Jurkat, Clone E6-1 (cell line): ENCODE measurements at regions not wholly inside any gene's neighbourhood (a gene's known extent, or its start where the extent isn't known, plus 50 kb on each side); places are given as distances from the start of the nearest gene placed in this dataset.
"Not testable (repeated sequence)": the region's sequence is repeated elsewhere in the genome, so short reads cannot be mapped to it uniquely, and the experiment has no call there.

Experiments
- DNase-seq: peaks from one replicate; pipeline ENCODE4 v3.0.0-alpha.2; 2011; ENCODE audit warnings: low read depth, low spot score
- H3K4me3 ChIP-seq: 2 replicates; pipeline ENCODE4 v1.5.1; 2011; ENCODE audit warnings: mild to moderate bottlenecking, low read length, control low read depth, moderate library complexity

GRCh38 chr2:8494151-8494550, 187.7 kb upstream of the ID2 start:
- no peak for DNase-seq
- no peak overlapping the region for H3K4me3 ChIP-seq

GRCh38 chr2:8494589-8494988, 187.3 kb upstream of the ID2 start:
- DNase-seq: no peak
- H3K4me3 ChIP-seq: no peak overlapping the region

DNA sequence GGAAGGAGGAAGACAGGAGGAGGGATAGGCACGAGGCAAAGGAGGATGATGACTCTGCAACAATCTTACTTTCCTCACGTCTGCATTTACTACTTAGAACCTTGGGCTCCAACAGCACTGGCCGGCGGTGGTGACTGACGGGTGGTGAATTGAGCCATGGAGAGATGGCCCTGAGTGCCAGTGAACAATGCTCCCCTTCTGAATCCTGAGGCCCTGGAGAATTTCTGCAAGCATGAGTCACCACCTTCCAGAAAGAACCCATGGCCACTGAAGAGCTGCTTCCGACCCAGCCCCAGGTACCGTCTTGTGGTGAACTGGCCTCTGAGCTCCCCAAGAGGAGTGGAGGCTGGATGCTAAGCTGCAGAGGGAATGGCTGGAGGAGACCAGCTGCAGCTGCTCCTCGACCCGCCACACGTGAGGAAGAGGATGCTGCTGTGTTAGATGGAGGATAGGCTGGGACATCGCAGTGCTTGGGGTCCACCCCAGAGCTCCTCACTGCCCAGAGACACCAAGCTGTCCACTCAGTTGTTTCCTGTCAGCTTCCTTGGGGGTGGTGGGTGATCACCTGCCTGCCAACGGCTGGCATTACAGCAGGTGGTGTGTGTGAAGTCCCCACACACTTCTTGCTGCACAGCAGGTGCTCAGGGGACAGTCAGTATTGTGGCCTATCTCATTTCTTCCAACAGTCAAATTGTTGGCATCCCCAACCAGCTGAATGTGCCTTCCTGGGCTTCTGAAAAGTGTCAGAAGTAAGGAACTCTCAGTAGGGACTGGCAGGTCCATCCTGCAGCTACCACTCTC, 186.5 kb upstream of the ID2 start:
- H3K4me3 ChIP-seq: no peak overlapping the region
- DNase-seq: no peak

DNA sequence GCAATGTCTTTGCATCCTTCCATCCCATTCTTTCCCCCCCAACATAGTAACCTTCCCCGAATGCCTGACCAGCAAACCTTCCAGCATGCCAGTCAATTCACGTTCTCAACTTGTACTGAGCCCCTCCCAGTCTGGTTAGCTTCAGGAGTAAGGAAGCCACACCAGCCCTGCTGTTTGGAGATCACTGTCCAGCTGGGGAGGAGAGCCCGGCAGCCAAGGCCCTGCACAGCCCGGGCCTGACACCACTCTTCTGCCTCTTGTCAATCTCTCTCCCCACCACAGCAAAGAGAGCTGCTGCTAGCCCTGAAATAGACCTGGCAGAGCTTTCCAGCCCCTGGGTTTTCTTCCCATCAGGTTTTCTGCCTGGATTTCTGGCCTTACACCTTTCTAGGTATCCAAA, 185.8 kb upstream of the ID2 start:
- DNase-seq: no peak
- no peak overlapping the region for H3K4me3 ChIP-seq

- DNase-seq: no peak
- H3K4me3 ChIP-seq: no peak overlapping the region
These were observed 185.2 kb upstream of the ID2 start for GRCh38 chr2:8496617-8497016.

DNA sequence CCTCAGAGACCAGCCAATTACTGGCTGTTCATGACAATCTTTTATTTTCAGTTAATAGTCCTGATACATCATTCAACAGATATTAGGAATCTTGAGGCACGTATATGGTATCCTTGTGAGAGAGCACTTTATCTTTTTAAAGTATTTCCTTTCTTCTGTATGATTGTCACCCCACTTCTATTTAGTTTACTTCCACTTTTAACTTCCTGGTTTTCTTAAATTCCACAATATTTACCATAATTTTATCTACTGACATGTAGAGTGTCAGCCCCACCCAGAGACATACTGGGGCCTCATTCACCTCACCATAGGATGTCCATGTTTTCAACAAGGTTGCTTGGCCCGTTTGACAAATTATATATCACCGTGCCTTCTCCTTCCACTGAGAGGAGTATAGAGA, 182.9 kb upstream of the ID2 start:
- H3K4me3 ChIP-seq: no peak overlapping the region
- DNase-seq: no peak

GRCh38 chr2:8500124-8501054, 181.5 kb upstream of the ID2 start:
- H3K4me3 ChIP-seq: no peak overlapping the region
- DNase-seq: no peak

GRCh38 chr2:8501061-8501720, 180.7 kb upstream of the ID2 start:
- no peak for DNase-seq

GRCh38 chr2:8502316-8502715, 179.5 kb upstream of the ID2 start:
- DNase-seq: no peak

More at GRCh38 chr2:8501061-8501720, 180.7 kb upstream of the ID2 start:
- H3K4me3 ChIP-seq: no peak overlapping the region

DNA sequence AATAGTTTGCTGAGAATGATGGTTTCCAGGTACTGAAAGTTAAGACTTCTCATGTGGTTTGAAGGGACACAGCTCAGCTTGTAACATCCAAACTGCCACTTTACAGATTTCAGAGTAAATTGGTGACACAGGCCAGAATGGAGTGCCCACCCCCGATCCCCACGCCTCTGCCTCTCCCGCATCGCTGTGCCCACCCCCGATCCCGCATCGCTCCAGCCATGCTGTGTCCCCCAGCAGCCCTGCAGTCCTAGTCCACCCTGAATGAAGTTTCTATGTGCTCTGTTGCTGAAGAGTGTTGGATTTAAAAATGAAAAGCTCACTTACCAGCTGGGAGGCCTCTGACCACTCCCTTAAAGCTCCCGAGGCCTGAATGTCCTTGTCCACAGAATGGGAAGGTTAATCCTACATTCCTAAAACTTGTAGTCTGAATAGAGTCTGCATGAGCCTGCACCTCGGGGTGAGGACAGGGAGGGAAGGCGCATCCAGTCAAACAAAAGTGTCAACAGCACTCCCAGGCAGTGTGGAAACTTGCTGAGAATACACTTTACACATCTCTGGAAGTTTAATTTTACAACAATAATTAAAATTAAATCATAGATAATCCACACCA, 176.4 kb upstream of the ID2 start:
- H3K4me3 ChIP-seq: no peak overlapping the region
- DNase-seq: no peak

More at GRCh38 chr2:8502316-8502715, 179.5 kb upstream of the ID2 start:
- H3K4me3 ChIP-seq: no peak overlapping the region

DNA sequence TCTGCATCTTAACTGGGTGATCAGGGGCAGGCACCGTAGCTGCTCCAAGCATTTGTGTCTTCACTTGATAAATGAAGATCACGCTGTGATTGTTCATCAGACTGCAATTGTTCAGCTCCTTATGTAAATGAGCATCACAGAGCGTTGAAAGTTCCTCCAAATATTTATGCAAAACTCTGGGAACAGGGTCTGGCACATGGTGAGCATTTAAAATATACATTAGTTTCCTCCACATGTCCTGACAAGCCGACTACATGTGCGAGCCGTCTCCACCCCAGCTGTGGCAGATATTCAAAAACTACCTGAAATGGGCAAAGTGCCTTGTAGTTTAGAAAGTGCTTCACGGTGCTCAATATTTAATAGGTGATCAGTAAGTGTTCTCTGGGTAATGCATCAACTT, 175.1 kb upstream of the ID2 start:
- no peak overlapping the region for H3K4me3 ChIP-seq
- DNase-seq: no peak

DNA sequence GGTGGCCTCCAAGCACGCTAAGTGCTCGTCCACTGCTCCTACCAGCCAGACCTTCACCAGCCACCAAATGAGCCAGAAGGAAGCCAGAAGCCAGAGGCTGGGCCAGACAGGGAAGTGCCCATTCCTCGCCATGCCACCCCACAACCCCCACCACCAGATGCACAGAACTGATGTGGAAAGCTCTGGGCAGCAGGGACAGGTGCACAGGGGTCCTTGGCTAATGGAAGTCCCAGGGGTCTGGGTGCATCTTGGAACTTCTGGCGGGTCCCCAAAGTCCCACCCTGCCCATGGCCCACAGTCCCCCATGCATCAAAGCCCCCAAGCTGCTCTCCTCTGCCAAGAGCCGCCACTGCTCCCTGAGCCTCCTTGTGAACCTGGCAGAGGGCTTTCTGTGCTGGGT, 173.1 kb upstream of the ID2 start:
- no peak for DNase-seq

GRCh38 chr2:8509621-8510020, 172.2 kb upstream of the ID2 start:
- DNase-seq: no peak
- H3K4me3 ChIP-seq: no peak overlapping the region

More for the DNA sequence above, 173.1 kb upstream of the ID2 start:
- no peak overlapping the region for H3K4me3 ChIP-seq

DNA sequence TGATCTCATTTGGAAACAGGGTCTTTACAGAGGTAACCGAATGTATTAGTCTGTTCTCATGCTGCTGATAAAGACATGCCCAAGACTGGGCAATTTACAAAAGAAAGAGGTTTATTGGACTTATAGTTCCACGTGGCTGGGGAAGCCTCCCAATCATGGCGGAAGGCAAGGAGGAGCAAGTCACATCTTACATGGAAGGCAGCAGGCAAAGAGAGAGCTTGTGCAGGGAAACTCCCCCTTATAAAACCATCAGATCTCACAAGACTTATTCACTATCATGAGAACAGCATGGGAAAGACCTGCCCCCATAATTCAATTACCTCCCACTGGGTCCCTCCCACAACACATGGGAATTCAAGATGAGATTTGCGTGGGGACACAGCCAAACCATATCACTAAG, 171.8 kb upstream of the ID2 start:
- not testable (repeated sequence) for DNase-seq, H3K4me3 ChIP-seq

- no peak for DNase-seq
- H3K4me3 ChIP-seq: no peak overlapping the region
These were observed 171.3 kb upstream of the ID2 start for GRCh38 chr2:8510519-8510918.

DNA sequence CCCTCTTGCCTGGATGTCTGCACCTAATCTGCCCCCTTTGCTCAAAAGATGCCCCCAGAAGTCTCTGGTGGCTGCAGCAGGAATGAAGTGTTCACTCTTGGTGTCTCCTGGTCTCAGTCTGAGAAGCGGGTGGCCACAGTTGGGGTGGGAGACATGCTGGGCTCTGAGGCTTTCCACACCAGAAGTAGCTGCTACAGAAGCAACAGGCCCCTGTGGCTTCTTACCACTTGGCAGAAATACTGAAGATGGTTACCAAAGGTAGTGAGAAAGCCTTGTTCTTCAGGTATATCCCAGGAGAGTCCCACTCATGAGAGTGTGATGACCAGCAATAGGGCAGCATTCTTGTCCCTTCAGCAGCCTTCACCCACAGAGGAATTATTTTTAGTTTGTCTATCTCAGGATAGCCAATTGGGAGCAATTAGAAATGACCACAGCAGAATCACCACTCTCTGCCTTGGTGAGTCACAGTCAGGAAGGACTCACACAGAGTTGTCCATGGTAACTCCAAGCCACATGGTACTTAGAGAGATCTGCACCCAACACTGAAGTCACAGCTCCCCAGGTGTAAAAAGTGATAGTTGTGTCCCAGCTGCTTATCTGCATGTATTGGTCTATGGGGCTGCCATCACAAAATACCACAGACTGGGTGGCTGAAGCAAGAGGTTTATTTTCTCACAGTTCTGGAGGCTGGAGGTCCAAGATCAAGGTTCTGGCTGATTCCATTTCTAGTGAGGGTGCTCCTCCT, 169.8 kb upstream of the ID2 start:
- no peak overlapping the region for H3K4me3 ChIP-seq
- no peak for DNase-seq

DNA sequence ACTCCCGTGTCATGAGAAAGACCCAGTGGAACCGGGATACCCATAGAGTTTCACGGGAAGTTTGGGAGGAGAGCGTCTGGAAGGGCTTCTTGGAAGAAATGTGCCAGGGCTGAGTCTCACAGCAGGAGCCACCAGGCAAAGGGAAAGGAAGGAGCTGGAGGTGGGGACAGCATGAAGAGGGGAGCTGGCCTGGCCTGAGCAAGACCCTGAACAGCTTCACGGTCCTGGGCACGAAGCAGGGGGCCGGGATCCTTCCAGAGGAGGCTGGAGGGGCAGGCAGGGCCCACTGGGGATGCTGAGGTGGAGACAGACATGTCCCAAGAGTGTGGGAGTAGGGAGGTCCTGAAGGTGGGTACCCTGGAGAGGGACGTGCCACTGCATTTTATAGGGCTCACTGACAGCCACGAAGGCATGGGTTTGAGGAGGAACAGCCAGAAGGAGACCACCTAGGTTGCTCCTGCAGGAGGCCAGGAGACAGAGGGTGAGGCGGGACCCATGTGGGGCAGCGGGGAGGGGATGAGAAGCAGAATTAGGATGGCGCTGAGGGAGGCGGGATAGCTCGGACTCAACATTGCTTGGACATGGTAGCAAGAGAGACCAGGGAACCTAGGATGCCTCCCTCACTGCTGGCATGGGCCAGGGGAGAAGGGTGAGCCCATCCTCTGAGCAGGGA, 168.1 kb upstream of the ID2 start:
- DNase-seq: no peak
- H3K4me3 ChIP-seq: no peak overlapping the region

DNA sequence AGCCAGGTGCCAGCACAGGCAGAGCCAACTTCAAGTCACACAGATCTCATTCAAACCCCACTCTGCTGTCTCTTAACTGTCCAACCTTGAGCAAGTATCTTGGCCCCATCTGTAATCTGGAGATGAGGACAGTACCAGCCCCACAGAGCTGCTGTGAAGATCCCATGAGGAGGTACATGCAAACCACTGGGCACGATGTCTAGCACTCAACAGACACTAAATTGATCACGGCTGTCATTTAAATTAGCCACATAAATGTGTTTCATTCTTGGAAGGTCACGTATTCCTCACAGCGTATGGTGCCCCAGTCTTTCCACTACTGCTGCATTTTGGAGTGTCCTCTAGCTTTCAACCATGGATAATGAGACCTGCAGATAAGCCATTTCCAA, 167.6 kb upstream of the ID2 start:
- H3K4me3 ChIP-seq: no peak overlapping the region
- DNase-seq: no peak
